GM23248 (cell line): ENCODE measurements at regions not wholly inside any gene's neighbourhood (a gene's known extent, or its start where the extent isn't known, plus 50 kb on each side); places are given as distances from the start of the nearest gene placed in this dataset.

Source experiments
- EZH2 ChIP-seq: fragments of 200-600 bp; sonication (generic); IDR thresholded peaks from 2 replicates; pipeline ENCODE4 v1.6.1; 2018; ENCODE audit warnings: antibody characterized with exemption, mild to moderate bottlenecking; ENCODE audit not compliant: insufficient read depth, poor library complexity, severe bottlenecking
- EZH2phosphoT487 ChIP-seq: fragments of 200-600 bp; sonication (generic); IDR thresholded peaks from 2 replicates; pipeline ENCODE4 v1.6.1; 2018; ENCODE audit warnings: antibody characterized with exemption, moderate library complexity, mild to moderate bottlenecking, low read depth; ENCODE audit not compliant: insufficient read depth

- TF ChIP-seq EZH2phosphoT487: no peak
- TF ChIP-seq EZH2: no peak
These were observed 119.3 kb downstream of the LYPLAL1 start for GRCh38 chr1:219292999-219293398.
